Astrocyte (in vitro differentiated cells and primary cell): ENCODE measurements at regions not wholly inside any gene's neighbourhood (a gene's known extent, or its start where the extent isn't known, plus 50 kb on each side); places are given as distances from the start of the nearest gene placed in this dataset.

Source experiments
- DNase-seq: peaks from one replicate; pipeline ENCODE4 v3.0.0-alpha.2; 2010; ENCODE audit warnings: low read depth
- FAIRE-seq: peaks from 2 replicates; lab custom pipeline; 2011; peaks lifted over from hg19 to GRCh38; lab: Jason Lieb, UNC
- H2AFZ ChIP-seq: 2 replicates; pipeline ENCODE4 v1.6.0; 2012; ENCODE audit warnings: low read depth, low read length, inconsistent platforms
- H3K27ac ChIP-seq: 2 replicates; pipeline ENCODE4 v1.5.1; 2011; ENCODE audit warnings: low read depth, low read length, inconsistent platforms
- H3K27me3 ChIP-seq: 2 replicates; pipeline ENCODE4 v1.6.0; 2011; ENCODE audit warnings: low read length, inconsistent platforms; ENCODE audit not compliant: insufficient read depth
- H3K36me3 ChIP-seq: 2 replicates; pipeline ENCODE4 v1.5.1; 2011; ENCODE audit warnings: low read length, inconsistent platforms; ENCODE audit not compliant: insufficient read depth
- H3K4me1 ChIP-seq: 2 replicates; pipeline ENCODE4 v1.5.1; 2011; ENCODE audit warnings: low read length, inconsistent platforms; ENCODE audit not compliant: insufficient read depth
- H3K4me2 ChIP-seq: 2 replicates; pipeline ENCODE4 v1.6.0; 2012; ENCODE audit warnings: low read length, inconsistent platforms
- H3K4me3 ChIP-seq: 2 replicates; pipeline ENCODE4 v1.5.1; 2011; ENCODE audit warnings: low read depth, mild to moderate bottlenecking, low read length, inconsistent platforms; ENCODE audit not compliant: insufficient read depth
- H3K79me2 ChIP-seq: 2 replicates; pipeline ENCODE4 v1.6.0; 2012; ENCODE audit warnings: mild to moderate bottlenecking, low read length, inconsistent platforms; ENCODE audit not compliant: insufficient read depth
- H3K9ac ChIP-seq: 2 replicates; pipeline ENCODE4 v1.6.0; 2012; ENCODE audit warnings: mild to moderate bottlenecking, low read length, inconsistent platforms
- H3K9me3 ChIP-seq: 2 replicates; pipeline ENCODE4 v1.5.1; 2012; ENCODE audit warnings: low read depth, mild to moderate bottlenecking, low read length, inconsistent platforms; ENCODE audit not compliant: insufficient read depth
- H4K20me1 ChIP-seq: 2 replicates; pipeline ENCODE4 v1.6.0; 2012; ENCODE audit warnings: low read length, inconsistent platforms; ENCODE audit not compliant: insufficient read depth
- H3K27ac Mint-ChIP-seq: one replicate; pipeline ENCODE4 v1.8.0; 2021; ENCODE audit warnings: mild to moderate bottlenecking, mixed read lengths; ENCODE audit not compliant: unreplicated experiment
- H3K27me3 Mint-ChIP-seq: one replicate; pipeline ENCODE4 v1.8.0; 2021; ENCODE audit warnings: low read depth, mixed read lengths; ENCODE audit not compliant: unreplicated experiment
- H3K36me3 Mint-ChIP-seq: one replicate; pipeline ENCODE4 v1.8.0; 2021; ENCODE audit warnings: low read depth, mixed read lengths; ENCODE audit not compliant: unreplicated experiment
- H3K4me1 Mint-ChIP-seq: one replicate; pipeline ENCODE4 v1.8.0; 2021; ENCODE audit warnings: low read depth, mixed read lengths; ENCODE audit not compliant: unreplicated experiment
- H3K4me3 Mint-ChIP-seq: one replicate; pipeline ENCODE4 v1.8.0; 2021; ENCODE audit warnings: mild to moderate bottlenecking, moderate library complexity, mixed read lengths; ENCODE audit not compliant: unreplicated experiment
- H3K9me3 Mint-ChIP-seq: one replicate; pipeline ENCODE4 v1.8.0; 2021; ENCODE audit warnings: mild to moderate bottlenecking, mixed read lengths; ENCODE audit not compliant: unreplicated experiment
- CTCF ChIP-seq: IDR thresholded peaks from 2 replicates; pipeline ENCODE4 v1.5.1; 2011; ENCODE audit warnings: low read depth, mild to moderate bottlenecking, inconsistent platforms, low read length, moderate library complexity; ENCODE audit not compliant: insufficient read depth
- EZH2 ChIP-seq: IDR thresholded peaks from 2 replicates; pipeline ENCODE4 v1.6.1; 2012; ENCODE audit warnings: mild to moderate bottlenecking, low read length, inconsistent platforms; ENCODE audit not compliant: insufficient read depth

- Histone ChIP-seq H3K79me2 (no peaks in the 10 kb centered on the region), H3K9ac (no peak overlapping the region), H3K4me3 (no peak overlapping the region), H2AFZ (no peak overlapping the region), H3K4me2 (no peak overlapping the region), H3K9me3 (no peaks in the 10 kb centered on the region), H3K4me1 (no peaks in the 10 kb centered on the region), H3K27ac (no peak overlapping the region), H3K27me3 (no peaks in the 10 kb centered on the region), H4K20me1 (no peaks in the 10 kb centered on the region), H3K36me3 (no peaks in the 10 kb centered on the region)
- no peak for TF ChIP-seq CTCF
- no peak for TF ChIP-seq EZH2
- H3K27ac Mint-ChIP-seq = peak overlapping the region; percentile 63
- FAIRE-seq = no peak
- H3K4me1 Mint-ChIP-seq = peaks cover 19% of the 10 kb centered on the region
- peaks cover 2% of the 10 kb centered on the region for H3K36me3 Mint-ChIP-seq
- no peak overlapping the region for H3K4me3 Mint-ChIP-seq
- peaks cover 11% of the 10 kb centered on the region for H3K9me3 Mint-ChIP-seq
- H3K27me3 Mint-ChIP-seq = peaks cover 5% of the 10 kb centered on the region
- DNase-seq = peak; percentile 68
Observed at GRCh38 chr1:185541871-185542301, 192.3 kb upstream of the HMCN1 start.

- H4K20me1 ChIP-seq = no peaks in the 10 kb centered on the region
- TF ChIP-seq EZH2 = no peak
- TF ChIP-seq CTCF = no peak
- H3K9ac ChIP-seq = no peak overlapping the region
- H2AFZ ChIP-seq = no peak overlapping the region
- no peak overlapping the region for H3K4me3 ChIP-seq
- no peak overlapping the region for H3K4me3 Mint-ChIP-seq
- no peaks in the 10 kb centered on the region for H3K27me3 ChIP-seq
- no peaks in the 10 kb centered on the region for H3K4me1 ChIP-seq
- no peaks in the 10 kb centered on the region for H3K79me2 ChIP-seq
- H3K27ac Mint-ChIP-seq = no peak overlapping the region
- no peak overlapping the region for H3K4me2 ChIP-seq
- peaks cover 19% of the 10 kb centered on the region for H3K4me1 Mint-ChIP-seq
- peaks cover 5% of the 10 kb centered on the region for H3K27me3 Mint-ChIP-seq
- FAIRE-seq (no peak), DNase-seq (no peak)
- peaks cover 2% of the 10 kb centered on the region for H3K36me3 Mint-ChIP-seq
- H3K27ac ChIP-seq = no peak overlapping the region
- H3K36me3 ChIP-seq = no peaks in the 10 kb centered on the region
- no peaks in the 10 kb centered on the region for H3K9me3 ChIP-seq
- peaks cover 11% of the 10 kb centered on the region for H3K9me3 Mint-ChIP-seq
Observed at GRCh38 chr1:185540295-185540694, 193.9 kb upstream of the HMCN1 start.

- no peak overlapping the region for H3K4me2 ChIP-seq
- peak overlapping the region; percentile 24 for H3K27ac Mint-ChIP-seq
- H3K27me3 Mint-ChIP-seq = peaks cover 5% of the 10 kb centered on the region
Observed at GRCh38 chr1:185539277-185539943, 194.8 kb upstream of the HMCN1 start.

More at GRCh38 chr1:185539277-185539943, 194.8 kb upstream of the HMCN1 start:
- no peaks in the 10 kb centered on the region for H3K79me2 ChIP-seq
- FAIRE-seq (no peak), DNase-seq (peak; percentile 33)
- H2AFZ ChIP-seq = no peak overlapping the region
- no peaks in the 10 kb centered on the region for H3K4me1 ChIP-seq
- no peak overlapping the region for H3K27ac ChIP-seq
- no peak overlapping the region for H3K4me3 ChIP-seq
- H3K36me3 ChIP-seq = no peaks in the 10 kb centered on the region
- TF ChIP-seq CTCF (no peak), EZH2 (no peak)
- no peak overlapping the region for H3K9ac ChIP-seq
- no peaks in the 10 kb centered on the region for H4K20me1 ChIP-seq
- H3K9me3 Mint-ChIP-seq = peaks cover 11% of the 10 kb centered on the region
- peaks cover 19% of the 10 kb centered on the region for H3K4me1 Mint-ChIP-seq
- no peak overlapping the region for H3K4me3 Mint-ChIP-seq
- no peaks in the 10 kb centered on the region for H3K9me3 ChIP-seq
- no peaks in the 10 kb centered on the region for H3K27me3 ChIP-seq
- peaks cover 2% of the 10 kb centered on the region for H3K36me3 Mint-ChIP-seq
